Astrocyte (in vitro differentiated cells and primary cell): ENCODE measurements at regions not wholly inside any gene's neighbourhood (a gene's known extent, or its start where the extent isn't known, plus 50 kb on each side); places are given as distances from the start of the nearest gene placed in this dataset.

Experiments
- DNase-seq: peaks from one replicate; pipeline ENCODE4 v3.0.0-alpha.2; 2010; ENCODE audit warnings: low read depth
- FAIRE-seq: peaks from 2 replicates; lab custom pipeline; 2011; peaks lifted over from hg19 to GRCh38; lab: Jason Lieb, UNC
- H2AFZ ChIP-seq: 2 replicates; pipeline ENCODE4 v1.6.0; 2012; ENCODE audit warnings: low read depth, low read length, inconsistent platforms
- H3K27ac ChIP-seq: 2 replicates; pipeline ENCODE4 v1.5.1; 2011; ENCODE audit warnings: low read depth, low read length, inconsistent platforms
- H3K27me3 ChIP-seq: 2 replicates; pipeline ENCODE4 v1.6.0; 2011; ENCODE audit warnings: low read length, inconsistent platforms; ENCODE audit not compliant: insufficient read depth
- H3K36me3 ChIP-seq: 2 replicates; pipeline ENCODE4 v1.5.1; 2011; ENCODE audit warnings: low read length, inconsistent platforms; ENCODE audit not compliant: insufficient read depth
- H3K4me1 ChIP-seq: 2 replicates; pipeline ENCODE4 v1.5.1; 2011; ENCODE audit warnings: low read length, inconsistent platforms; ENCODE audit not compliant: insufficient read depth
- H3K4me2 ChIP-seq: 2 replicates; pipeline ENCODE4 v1.6.0; 2012; ENCODE audit warnings: low read length, inconsistent platforms
- H3K4me3 ChIP-seq: 2 replicates; pipeline ENCODE4 v1.5.1; 2011; ENCODE audit warnings: low read depth, mild to moderate bottlenecking, low read length, inconsistent platforms; ENCODE audit not compliant: insufficient read depth
- H3K79me2 ChIP-seq: 2 replicates; pipeline ENCODE4 v1.6.0; 2012; ENCODE audit warnings: mild to moderate bottlenecking, low read length, inconsistent platforms; ENCODE audit not compliant: insufficient read depth
- H3K9ac ChIP-seq: 2 replicates; pipeline ENCODE4 v1.6.0; 2012; ENCODE audit warnings: mild to moderate bottlenecking, low read length, inconsistent platforms
- H3K9me3 ChIP-seq: 2 replicates; pipeline ENCODE4 v1.5.1; 2012; ENCODE audit warnings: low read depth, mild to moderate bottlenecking, low read length, inconsistent platforms; ENCODE audit not compliant: insufficient read depth
- H4K20me1 ChIP-seq: 2 replicates; pipeline ENCODE4 v1.6.0; 2012; ENCODE audit warnings: low read length, inconsistent platforms; ENCODE audit not compliant: insufficient read depth
- H3K27ac Mint-ChIP-seq: one replicate; pipeline ENCODE4 v1.8.0; 2021; ENCODE audit warnings: mild to moderate bottlenecking, mixed read lengths; ENCODE audit not compliant: unreplicated experiment
- H3K27me3 Mint-ChIP-seq: one replicate; pipeline ENCODE4 v1.8.0; 2021; ENCODE audit warnings: low read depth, mixed read lengths; ENCODE audit not compliant: unreplicated experiment
- H3K36me3 Mint-ChIP-seq: one replicate; pipeline ENCODE4 v1.8.0; 2021; ENCODE audit warnings: low read depth, mixed read lengths; ENCODE audit not compliant: unreplicated experiment
- H3K4me1 Mint-ChIP-seq: one replicate; pipeline ENCODE4 v1.8.0; 2021; ENCODE audit warnings: low read depth, mixed read lengths; ENCODE audit not compliant: unreplicated experiment
- H3K4me3 Mint-ChIP-seq: one replicate; pipeline ENCODE4 v1.8.0; 2021; ENCODE audit warnings: mild to moderate bottlenecking, moderate library complexity, mixed read lengths; ENCODE audit not compliant: unreplicated experiment
- H3K9me3 Mint-ChIP-seq: one replicate; pipeline ENCODE4 v1.8.0; 2021; ENCODE audit warnings: mild to moderate bottlenecking, mixed read lengths; ENCODE audit not compliant: unreplicated experiment
- CTCF ChIP-seq: IDR thresholded peaks from 2 replicates; pipeline ENCODE4 v1.5.1; 2011; ENCODE audit warnings: low read depth, mild to moderate bottlenecking, inconsistent platforms, low read length, moderate library complexity; ENCODE audit not compliant: insufficient read depth
- EZH2 ChIP-seq: IDR thresholded peaks from 2 replicates; pipeline ENCODE4 v1.6.1; 2012; ENCODE audit warnings: mild to moderate bottlenecking, low read length, inconsistent platforms; ENCODE audit not compliant: insufficient read depth

GRCh38 chr12:131379738-131380137, 331.2 kb upstream of the SFSWAP start:
- no peaks in the 10 kb centered on the region for H3K9me3 ChIP-seq
- FAIRE-seq (no peak), DNase-seq (no peak)
- no peaks in the 10 kb centered on the region for H3K79me2 ChIP-seq
- Mint-ChIP-seq H3K27ac (no peak overlapping the region), H3K4me1 (no peaks in the 10 kb centered on the region), H3K9me3 (peaks cover 4% of the 10 kb centered on the region), H3K4me3 (no peak overlapping the region), H3K36me3 (no peaks in the 10 kb centered on the region), H3K27me3 (peaks cover 33% of the 10 kb centered on the region)
- no peak for TF ChIP-seq CTCF
- TF ChIP-seq EZH2, result no peak
- H3K4me1 ChIP-seq, result no peaks in the 10 kb centered on the region
- no peak overlapping the region for H3K4me2 ChIP-seq
- H3K27ac ChIP-seq, result no peak overlapping the region
- H3K36me3 ChIP-seq, result no peaks in the 10 kb centered on the region
- no peak overlapping the region for H3K9ac ChIP-seq
- H2AFZ ChIP-seq, result no peak overlapping the region
- H4K20me1 ChIP-seq, result no peaks in the 10 kb centered on the region
- peaks cover 4% of the 10 kb centered on the region for H3K27me3 ChIP-seq
- no peak overlapping the region for H3K4me3 ChIP-seq

GRCh38 chr12:131380220-131380964, 330.5 kb upstream of the SFSWAP start:
- no peaks in the 10 kb centered on the region for H3K9me3 ChIP-seq
- H3K4me3 ChIP-seq, result no peak overlapping the region
- Mint-ChIP-seq H3K36me3 (no peaks in the 10 kb centered on the region), H3K4me3 (no peak overlapping the region), H3K4me1 (no peaks in the 10 kb centered on the region), H3K27ac (no peak overlapping the region), H3K27me3 (peaks cover 35% of the 10 kb centered on the region), H3K9me3 (peaks cover 3% of the 10 kb centered on the region)
- no peaks in the 10 kb centered on the region for H3K4me1 ChIP-seq
- no peak overlapping the region for H3K9ac ChIP-seq
- no peaks in the 10 kb centered on the region for H3K79me2 ChIP-seq
- peaks cover 4% of the 10 kb centered on the region for H3K27me3 ChIP-seq
- no peak for TF ChIP-seq CTCF
- TF ChIP-seq EZH2, result no peak
- FAIRE-seq (no peak), DNase-seq (no peak)
- H2AFZ ChIP-seq, result no peak overlapping the region
- no peak overlapping the region for H3K27ac ChIP-seq
- H3K4me2 ChIP-seq, result no peak overlapping the region
- H3K36me3 ChIP-seq, result no peaks in the 10 kb centered on the region
- no peaks in the 10 kb centered on the region for H4K20me1 ChIP-seq

GRCh38 chr12:131380965-131381705, 329.8 kb upstream of the SFSWAP start:
- H3K79me2 ChIP-seq, result no peaks in the 10 kb centered on the region
- no peak overlapping the region for H3K27ac ChIP-seq
- peaks cover 3% of the 10 kb centered on the region for H3K9me3 Mint-ChIP-seq
- H3K36me3 Mint-ChIP-seq, result no peaks in the 10 kb centered on the region
- no peak overlapping the region for H3K27ac Mint-ChIP-seq
- no peak overlapping the region for H3K9ac ChIP-seq
- no peaks in the 10 kb centered on the region for H3K9me3 ChIP-seq
- no peaks in the 10 kb centered on the region for H3K36me3 ChIP-seq
- peaks cover 4% of the 10 kb centered on the region for H3K27me3 ChIP-seq
- H3K4me3 Mint-ChIP-seq, result no peak overlapping the region
- no peaks in the 10 kb centered on the region for H3K4me1 ChIP-seq
- no peaks in the 10 kb centered on the region for H4K20me1 ChIP-seq
- peaks cover 35% of the 10 kb centered on the region for H3K27me3 Mint-ChIP-seq
- H3K4me1 Mint-ChIP-seq, result no peaks in the 10 kb centered on the region
- no peak overlapping the region for H2AFZ ChIP-seq
- FAIRE-seq (no peak), DNase-seq (no peak)
- no peak overlapping the region for H3K4me3 ChIP-seq
- H3K4me2 ChIP-seq, result no peak overlapping the region
- TF ChIP-seq CTCF (no peak), EZH2 (no peak)
